H1 (cell line): ENCODE measurements at regions not wholly inside any gene's neighbourhood (a gene's known extent, or its start where the extent isn't known, plus 50 kb on each side); places are given as distances from the start of the nearest gene placed in this dataset.

Experiments
- CTCF ChIA-PET: fragments of 300-600 bp; sonication (Branson Sonifier 250); formaldehyde crosslinking; loops from one replicate; lab custom pipeline; 2021; ENCODE audit not compliant: partially characterized antibody; lab: Charles Lee
- POLR2A ChIA-PET: fragments of 300-600 bp; sonication (Branson Sonifier 250); formaldehyde crosslinking; loops from one replicate; lab custom pipeline; 2021; ENCODE audit warnings: inconsistent platforms; ENCODE audit not compliant: partially characterized antibody; lab: Charles Lee
- DNase-seq, 2 experiments: peaks; one replicate each; pipeline versions ENCODE4 v3.0.0 to v3.0.0-alpha.2; 2010 to 2022; ENCODE audit warnings: low spot score in 2 of 2, low read depth in 1 of 2, mixed read lengths in 1 of 2
- FAIRE-seq: peaks from 2 replicates; lab custom pipeline; 2011; peaks lifted over from hg19 to GRCh38; lab: Jason Lieb, UNC
- H2AFZ ChIP-seq: 2 replicates; pipeline ENCODE4 v1.8.1; 2012; ENCODE audit warnings: low read length, inconsistent platforms
- H2AK5ac ChIP-seq: 2 replicates; pipeline ENCODE4 v1.6.1; 2013; ENCODE audit warnings: low read depth, low read length
- H2BK120ac ChIP-seq: replicated peaks from 2 replicates; pipeline ENCODE3; 2013; ENCODE audit warnings: low read depth, low read length, inconsistent platforms
- H2BK12ac ChIP-seq: 2 replicates; pipeline ENCODE4 v1.6.1; 2013; ENCODE audit warnings: low read depth, low read length
- H2BK15ac ChIP-seq: 2 replicates; pipeline ENCODE4 v1.6.1; 2013; ENCODE audit warnings: low read length
- H2BK20ac ChIP-seq: 2 replicates; pipeline ENCODE4 v1.6.1; 2013; ENCODE audit warnings: low read length
- H2BK5ac ChIP-seq: 2 replicates; pipeline ENCODE4 v1.6.1; 2013; ENCODE audit warnings: low read depth, low read length
- H3K14ac ChIP-seq: 2 replicates; pipeline ENCODE4 v1.6.1; 2013; ENCODE audit warnings: inconsistent platforms; ENCODE audit not compliant: insufficient read length
- H3K18ac ChIP-seq: 2 replicates; pipeline ENCODE4 v1.6.1; 2013; ENCODE audit warnings: low read length; ENCODE audit errors: extremely low read depth
- H3K23ac ChIP-seq: 2 replicates; pipeline ENCODE4 v1.6.1; 2013; ENCODE audit warnings: inconsistent platforms; ENCODE audit not compliant: insufficient read length
- H3K23me2 ChIP-seq: 2 replicates; pipeline ENCODE4 v1.6.1; 2013; ENCODE audit warnings: low read depth, low read length
- H3K27ac ChIP-seq: 2 replicates; pipeline ENCODE4 v1.6.1; 2011; ENCODE audit warnings: low read depth, low read length, inconsistent platforms
- H3K27me3 ChIP-seq, 4 experiments: replicated peaks in 1 of 4; 1 replicate in 1 of 4; 2 replicates in 3 of 4; pipeline versions ENCODE4 v1.6.1 to v1.8.1; 2011 to 2013; ENCODE audit warnings: low read length in 3 of 4, mild to moderate bottlenecking in 3 of 4, inconsistent platforms in 2 of 4, mixed read lengths in 2 of 4, moderate library complexity in 1 of 4; ENCODE audit not compliant: control insufficient read depth in 3 of 4, insufficient read depth in 3 of 4; ENCODE audit errors: extremely low read depth in 1 of 4
- H3K36me3 ChIP-seq, 4 experiments: 2 replicates each; pipeline versions ENCODE4 v1.6.1 to v1.8.1; 2011 to 2013; ENCODE audit warnings: mild to moderate bottlenecking in 4 of 4, low read length in 3 of 4, moderate library complexity in 2 of 4, control low read depth in 1 of 4, inconsistent platforms in 1 of 4; ENCODE audit not compliant: insufficient read depth in 4 of 4, control insufficient read depth in 2 of 4
- H3K4ac ChIP-seq: replicated peaks from 2 replicates; pipeline ENCODE3; 2013; ENCODE audit warnings: low read length, low read depth, mixed read lengths, inconsistent platforms; ENCODE audit not compliant: insufficient read length
- H3K4me1 ChIP-seq, 4 experiments: replicated peaks in 1 of 4; 1 replicate in 1 of 4; 2 replicates in 3 of 4; pipeline versions ENCODE4 v1.6.1 to v1.8.1; 2011 to 2013; ENCODE audit warnings: low read length in 3 of 4, inconsistent platforms in 2 of 4, mixed read lengths in 1 of 4; ENCODE audit not compliant: insufficient read depth in 4 of 4, control insufficient read depth in 3 of 4
- H3K4me2 ChIP-seq, 2 experiments: 2 replicates each; pipeline versions ENCODE4 v1.6.1 to v1.8.1; 2011 to 2013; ENCODE audit warnings: low read depth in 2 of 2, low read length in 2 of 2, control low read depth in 1 of 2, inconsistent platforms in 1 of 2, mild to moderate bottlenecking in 1 of 2; ENCODE audit not compliant: insufficient read depth in 1 of 2
- H3K4me3 ChIP-seq, 4 experiments: fragments of 200-600, 300-600 bp in 1 of 4; sonication (generic), shearing (Covaris generic), sonication (Bioruptor Twin) in 1 of 4; 2 replicates each; pipeline versions ENCODE4 v1.5.1 to v1.8.1; 2011 to 2016; ENCODE audit warnings: low read length in 4 of 4, low read depth in 3 of 4, control low read depth in 2 of 4, inconsistent platforms in 2 of 4, mild to moderate bottlenecking in 2 of 4, mixed read lengths in 1 of 4, moderate library complexity in 1 of 4; ENCODE audit not compliant: insufficient read depth in 2 of 4; ENCODE audit errors: extremely low read depth in 1 of 4
- H3K56ac ChIP-seq: replicated peaks from 2 replicates; pipeline ENCODE3; 2013; ENCODE audit warnings: low read depth, mild to moderate bottlenecking, mixed read lengths, low read length, inconsistent platforms; ENCODE audit not compliant: insufficient read length
- H3K79me1 ChIP-seq: 2 replicates; pipeline ENCODE4 v1.6.1; 2013; ENCODE audit warnings: low read depth, low read length, control low read depth
- H3K79me2 ChIP-seq, 2 experiments: 2 replicates each; pipeline versions ENCODE4 v1.6.1 to v1.8.1; 2012 to 2013; ENCODE audit warnings: low read length in 2 of 2, mild to moderate bottlenecking in 2 of 2, inconsistent platforms in 1 of 2; ENCODE audit not compliant: insufficient read depth in 2 of 2, control insufficient read depth in 1 of 2
- H3K9ac ChIP-seq, 4 experiments: replicated peaks in 1 of 4; 1 replicate in 1 of 4; 2 replicates in 3 of 4; pipeline versions ENCODE4 v1.6.1 to v1.8.1; 2011 to 2013; ENCODE audit warnings: low read depth in 3 of 4, low read length in 3 of 4, control low read depth in 2 of 4, mild to moderate bottlenecking in 2 of 4, moderate library complexity in 2 of 4, inconsistent platforms in 1 of 4; ENCODE audit errors: extremely low read depth in 1 of 4
- H3K9me3 ChIP-seq, 2 experiments: 2 replicates each; pipeline versions ENCODE4 v1.6.1 to v1.8.1; 2012 to 2013; ENCODE audit warnings: mild to moderate bottlenecking in 2 of 2, moderate library complexity in 2 of 2, control low read depth in 1 of 2, inconsistent platforms in 1 of 2, low read depth in 1 of 2, low read length in 1 of 2, mixed read lengths in 1 of 2; ENCODE audit not compliant: insufficient read depth in 2 of 2
- H4K20me1 ChIP-seq, 2 experiments: replicated peaks in 1 of 2; 2 replicates each; pipeline versions ENCODE3 to v1.8.1; 2011 to 2013; ENCODE audit warnings: inconsistent platforms in 2 of 2, low read length in 2 of 2, mild to moderate bottlenecking in 1 of 2; ENCODE audit not compliant: insufficient read depth in 2 of 2, control insufficient read depth in 1 of 2
- H4K5ac ChIP-seq: 2 replicates; pipeline ENCODE4 v1.6.1; 2013; ENCODE audit warnings: low read length, low read depth, mixed read lengths, inconsistent platforms; ENCODE audit not compliant: insufficient read length
- H4K8ac ChIP-seq: 2 replicates; pipeline ENCODE4 v1.8.0; 2013; ENCODE audit warnings: mild to moderate bottlenecking, moderate library complexity, low read length, inconsistent platforms; ENCODE audit not compliant: insufficient read depth; ENCODE audit errors: extremely low read depth
- H4K91ac ChIP-seq: replicated peaks from 2 replicates; pipeline ENCODE3; 2013; ENCODE audit warnings: low read length, mixed read lengths, inconsistent platforms; ENCODE audit not compliant: insufficient read length
- BCL11A ChIP-seq, 2 experiments: IDR thresholded peaks; one replicate each; pipeline ENCODE4 v1.6.1; 2011; ENCODE audit warnings: low read depth in 2 of 2, low read length in 2 of 2, mild to moderate bottlenecking in 2 of 2
- CEBPB ChIP-seq: IDR thresholded peaks from 2 replicates; pipeline ENCODE4 v1.6.1; 2012; ENCODE audit warnings: low read depth, low read length
- CHD1 ChIP-seq: IDR thresholded peaks from 2 replicates; pipeline ENCODE4 v1.6.1; 2012; ENCODE audit warnings: low read depth, low read length, improper control_type of control experiment
- FOSL1 ChIP-seq: IDR thresholded peaks from 2 replicates; pipeline ENCODE4 v1.6.1; 2011; ENCODE audit warnings: mild to moderate bottlenecking, low read depth, low read length, moderate library complexity; ENCODE audit not compliant: insufficient read depth
- HDAC6 ChIP-seq: IDR thresholded peaks from one replicate; pipeline ENCODE4 v1.7.1; 2012; ENCODE audit warnings: low read depth, mild to moderate bottlenecking, inconsistent platforms, low read length, moderate library complexity
- KDM1A ChIP-seq: fragments of 200-600, 300-600 bp; sonication (generic); IDR thresholded peaks from 2 replicates; pipeline ENCODE4 v1.7.1; 2016; ENCODE audit warnings: mild to moderate bottlenecking, low read length, borderline replicate concordance
- NANOG ChIP-seq: IDR thresholded peaks from 2 replicates; pipeline ENCODE4 v1.6.1; 2011; ENCODE audit warnings: low read length, low read depth, mild to moderate bottlenecking, inconsistent platforms; ENCODE audit not compliant: insufficient read depth, poor library complexity, severe bottlenecking
- SIRT6 ChIP-seq: IDR thresholded peaks from one replicate; pipeline ENCODE4 v1.7.1; 2012; ENCODE audit warnings: low read length, inconsistent platforms
- SP1 ChIP-seq: IDR thresholded peaks from 2 replicates; pipeline ENCODE4 v1.6.1; 2011; ENCODE audit warnings: low read depth, low read length
- SUZ12 ChIP-seq: fragments of 200-600 bp; sonication (generic); IDR thresholded peaks from 2 replicates; pipeline ENCODE4 v1.6.1; 2012; ENCODE audit warnings: mild to moderate bottlenecking, inconsistent platforms, low read length, moderate library complexity, mixed read lengths
- TAF1 ChIP-seq: IDR thresholded peaks from 2 replicates; pipeline ENCODE4 v1.6.1; 2011; ENCODE audit warnings: mild to moderate bottlenecking, low read depth, low read length
- TEAD4 ChIP-seq: IDR thresholded peaks from 2 replicates; pipeline ENCODE4 v1.6.1; 2012; ENCODE audit warnings: low read depth, low read length, inconsistent platforms, mixed read lengths
- TF ChIP-seq, protein P1 (sequence below): IDR thresholded peaks from 2 replicates; pipeline ENCODE4 v1.6.1; 2012; ENCODE audit warnings: inconsistent platforms
- TF ChIP-seq, protein P2 (sequence below), 3 experiments: IDR thresholded peaks; 1 replicate in 2 of 3; 2 replicates in 1 of 3; pipeline versions ENCODE4 v1.5.1 to v1.6.1; 2011; ENCODE audit warnings: low read length in 3 of 3, mild to moderate bottlenecking in 3 of 3, inconsistent platforms in 2 of 3, low read depth in 1 of 3, moderate library complexity in 1 of 3; ENCODE audit not compliant: insufficient read depth in 1 of 3; ENCODE audit errors: control extremely low read depth in 1 of 3

DNA sequence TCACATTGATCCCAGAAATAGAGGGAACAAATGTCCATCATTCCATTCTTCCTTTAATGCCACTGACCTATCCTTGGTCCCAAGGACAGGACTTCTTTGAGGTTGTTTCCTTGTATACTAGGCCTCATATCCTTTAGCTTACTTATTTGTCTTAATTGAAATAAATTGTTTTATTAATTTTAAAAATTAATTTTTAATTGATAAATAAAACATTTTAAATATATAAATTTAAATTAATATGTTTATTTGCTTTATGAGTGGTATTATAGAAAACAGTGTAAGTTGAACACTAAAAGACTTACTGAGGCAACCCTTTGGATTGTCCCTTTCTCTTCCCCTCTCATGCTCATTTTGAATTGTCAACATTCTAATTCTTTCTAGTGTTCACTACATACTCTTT is 556.9 kb upstream of the NUDT12 start:
- Histone ChIP-seq H3K27me3 (no peaks in the 10 kb centered on the region), H4K5ac (no peak overlapping the region), H2AK5ac (no peak overlapping the region), H3K27ac (no peak overlapping the region), H3K4me2 (no peak overlapping the region), H2BK5ac (no peak overlapping the region), H2BK20ac (no peak overlapping the region), H4K91ac (no peak overlapping the region), H4K20me1 (no peaks in the 10 kb centered on the region), H3K36me3 (no peaks in the 10 kb centered on the region), H3K79me2 (no peaks in the 10 kb centered on the region), H3K79me1 (no peaks in the 10 kb centered on the region), H2BK12ac (no peak overlapping the region), H3K4me3 (no peak overlapping the region), H3K9ac (no peak overlapping the region), H3K9me3 (no peaks in the 10 kb centered on the region), H2AFZ (no peak overlapping the region), H3K23ac (no peak overlapping the region), H2BK15ac (no peak overlapping the region), H3K4me1 (no peaks in the 10 kb centered on the region), H3K14ac (no peak overlapping the region), H3K56ac (no peak overlapping the region), H3K18ac (no peak overlapping the region), H2BK120ac (no peak overlapping the region), H3K23me2 (no peaks in the 10 kb centered on the region), H4K8ac (no peak overlapping the region), H3K4ac (no peak overlapping the region)
- no peak for DNase-seq
- ChIA-PET POLR2A (no interaction called here), CTCF (interaction anchor here (1.1 kb wide), 1 partner anchor 60 kb away, joined by 3 read pairs; no protein-coding TSS in a partner anchor)
- no peak for FAIRE-seq
- TF ChIP-seq, protein P1, sequence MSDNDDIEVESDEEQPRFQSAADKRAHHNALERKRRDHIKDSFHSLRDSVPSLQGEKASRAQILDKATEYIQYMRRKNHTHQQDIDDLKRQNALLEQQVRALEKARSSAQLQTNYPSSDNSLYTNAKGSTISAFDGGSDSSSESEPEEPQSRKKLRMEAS = no peak
- no peak for TF ChIP-seq NANOG
- TF ChIP-seq CEBPB = no peak
- TF ChIP-seq BCL11A (IDR thresholded peaks at IDR 0.05; ENCODE audit: low read depth in 2 of 2, low read length in 2 of 2) = no peak
- TF ChIP-seq KDM1A = no peak
- no peak for TF ChIP-seq SP1
- TF ChIP-seq TAF1 = no peak
- TF ChIP-seq HDAC6 = no peak
- no peak for TF ChIP-seq CHD1
- no peak for TF ChIP-seq TEAD4
- TF ChIP-seq, protein P2, sequence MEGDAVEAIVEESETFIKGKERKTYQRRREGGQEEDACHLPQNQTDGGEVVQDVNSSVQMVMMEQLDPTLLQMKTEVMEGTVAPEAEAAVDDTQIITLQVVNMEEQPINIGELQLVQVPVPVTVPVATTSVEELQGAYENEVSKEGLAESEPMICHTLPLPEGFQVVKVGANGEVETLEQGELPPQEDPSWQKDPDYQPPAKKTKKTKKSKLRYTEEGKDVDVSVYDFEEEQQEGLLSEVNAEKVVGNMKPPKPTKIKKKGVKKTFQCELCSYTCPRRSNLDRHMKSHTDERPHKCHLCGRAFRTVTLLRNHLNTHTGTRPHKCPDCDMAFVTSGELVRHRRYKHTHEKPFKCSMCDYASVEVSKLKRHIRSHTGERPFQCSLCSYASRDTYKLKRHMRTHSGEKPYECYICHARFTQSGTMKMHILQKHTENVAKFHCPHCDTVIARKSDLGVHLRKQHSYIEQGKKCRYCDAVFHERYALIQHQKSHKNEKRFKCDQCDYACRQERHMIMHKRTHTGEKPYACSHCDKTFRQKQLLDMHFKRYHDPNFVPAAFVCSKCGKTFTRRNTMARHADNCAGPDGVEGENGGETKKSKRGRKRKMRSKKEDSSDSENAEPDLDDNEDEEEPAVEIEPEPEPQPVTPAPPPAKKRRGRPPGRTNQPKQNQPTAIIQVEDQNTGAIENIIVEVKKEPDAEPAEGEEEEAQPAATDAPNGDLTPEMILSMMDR (IDR thresholded peaks at IDR 0.05; ENCODE audit: control extremely low read depth in 1 of 3, insufficient read depth in 1 of 3, low read depth in 1 of 3, low read length in 3 of 3) = no peak
- TF ChIP-seq SUZ12 = no peak
- no peak for TF ChIP-seq FOSL1
- TF ChIP-seq SIRT6 = no peak
